Lower lobe of right lung (tissue), 2 donors: ENCODE measurements at regions not wholly inside any gene's neighbourhood (a gene's known extent, or its start where the extent isn't known, plus 50 kb on each side); places are given as distances from the start of the nearest gene placed in this dataset.

ENCODE experiments used
- ATAC-seq, 2 donors: fragments of 200-7000 bp; cut with Tn5 transposase; one replicate each; pipeline ENCODE4 v1.9.1; 2020 to 2022; ENCODE audit warnings: mild to moderate bottlenecking in 2 of 2, moderate library complexity in 2 of 2
- DNase-seq: peaks from one replicate; pipeline ENCODE4 v3.0.0-alpha.2; 2020
- H3K27ac ChIP-seq: fragments of 200-600 bp; one replicate; pipeline ENCODE4 v1.8.0; 2022
- H3K27me3 ChIP-seq: fragments of 200-600 bp; one replicate; pipeline ENCODE4 v1.8.0; 2022; ENCODE audit warnings: low read depth
- H3K36me3 ChIP-seq: fragments of 200-600 bp; one replicate; pipeline ENCODE4 v1.8.0; 2022; ENCODE audit warnings: mild to moderate bottlenecking
- H3K4me1 ChIP-seq: fragments of 200-600 bp; one replicate; pipeline ENCODE4 v1.8.0; 2022
- H3K4me3 ChIP-seq: fragments of 200-600 bp; one replicate; pipeline ENCODE4 v1.8.0; 2022; ENCODE audit warnings: mild to moderate bottlenecking
- H3K9me3 ChIP-seq: fragments of 200-600 bp; one replicate; pipeline ENCODE4 v1.8.0; 2022
- intact Hi-C: fragments of 100-400 bp; cut with DNase I; formaldehyde crosslinking; loops from one replicate; pipeline ENCODE4 v1.11.0; 2022
- TF ChIP-seq, protein P1 (sequence below): fragments of 200-600 bp; IDR thresholded peaks from one replicate; pipeline ENCODE4 v1.8.0; 2022; ENCODE audit warnings: antibody characterized with exemption, mild to moderate bottlenecking
- donor health status: DM: no; HTN: yes; CAD: no; lungs with severe emphysema.

DNA sequence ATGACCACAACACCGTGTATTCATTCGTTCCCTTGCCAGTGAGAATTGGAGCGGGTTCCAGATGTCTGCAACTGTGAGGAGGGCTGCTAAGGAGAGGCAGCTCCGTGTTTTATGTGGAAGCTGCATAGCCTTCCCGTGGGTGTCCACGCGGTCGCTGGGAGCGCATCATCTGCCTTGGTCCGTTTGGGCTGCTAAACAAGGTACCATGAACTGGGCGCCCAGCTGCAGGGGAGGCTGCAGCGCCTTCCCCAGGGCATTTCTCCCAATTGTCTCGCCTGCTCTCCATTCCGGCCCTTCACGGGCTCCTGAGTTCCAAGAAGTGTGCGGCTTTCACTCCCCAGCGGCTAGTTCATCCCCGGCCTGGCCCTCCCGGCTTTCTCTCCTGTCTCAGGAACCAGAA lies 1446.4 kb downstream of the TBC1D22A start:
- TF ChIP-seq, protein P1, sequence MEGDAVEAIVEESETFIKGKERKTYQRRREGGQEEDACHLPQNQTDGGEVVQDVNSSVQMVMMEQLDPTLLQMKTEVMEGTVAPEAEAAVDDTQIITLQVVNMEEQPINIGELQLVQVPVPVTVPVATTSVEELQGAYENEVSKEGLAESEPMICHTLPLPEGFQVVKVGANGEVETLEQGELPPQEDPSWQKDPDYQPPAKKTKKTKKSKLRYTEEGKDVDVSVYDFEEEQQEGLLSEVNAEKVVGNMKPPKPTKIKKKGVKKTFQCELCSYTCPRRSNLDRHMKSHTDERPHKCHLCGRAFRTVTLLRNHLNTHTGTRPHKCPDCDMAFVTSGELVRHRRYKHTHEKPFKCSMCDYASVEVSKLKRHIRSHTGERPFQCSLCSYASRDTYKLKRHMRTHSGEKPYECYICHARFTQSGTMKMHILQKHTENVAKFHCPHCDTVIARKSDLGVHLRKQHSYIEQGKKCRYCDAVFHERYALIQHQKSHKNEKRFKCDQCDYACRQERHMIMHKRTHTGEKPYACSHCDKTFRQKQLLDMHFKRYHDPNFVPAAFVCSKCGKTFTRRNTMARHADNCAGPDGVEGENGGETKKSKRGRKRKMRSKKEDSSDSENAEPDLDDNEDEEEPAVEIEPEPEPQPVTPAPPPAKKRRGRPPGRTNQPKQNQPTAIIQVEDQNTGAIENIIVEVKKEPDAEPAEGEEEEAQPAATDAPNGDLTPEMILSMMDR, result no peak
- intact Hi-C loops, result no loop called here

DNA sequence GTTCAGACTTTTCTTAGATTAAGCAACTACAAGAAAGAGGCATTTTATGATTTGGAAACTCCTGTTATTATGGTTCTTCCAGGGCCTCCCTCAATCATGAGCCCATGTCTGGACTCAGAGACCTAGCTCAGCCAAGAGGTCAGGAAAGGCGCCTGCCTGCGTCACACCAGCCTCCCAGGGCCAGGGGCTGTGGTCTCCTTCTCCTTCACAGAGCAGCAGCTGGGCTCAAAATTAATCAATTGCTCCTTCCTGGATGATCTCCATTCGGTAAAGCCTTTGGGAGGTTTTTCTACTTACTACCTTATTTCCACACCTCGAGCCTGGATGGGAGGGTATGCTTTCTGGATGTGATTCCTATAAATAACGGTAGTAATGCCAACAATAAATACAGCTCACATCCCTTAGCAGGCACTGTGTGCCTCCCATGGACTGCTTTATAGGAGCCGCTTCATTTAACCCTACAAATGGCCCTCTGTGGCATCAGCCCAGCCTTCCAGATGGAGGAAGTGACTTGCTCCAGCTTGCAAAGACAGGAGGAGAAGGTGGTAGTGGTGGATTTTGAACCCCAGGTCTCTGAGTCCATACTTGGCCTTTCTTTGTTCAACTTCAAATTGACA lies 1445.6 kb downstream of the TBC1D22A start:
- Histone ChIP-seq H3K36me3 (no peaks in the 10 kb centered on the region), H3K9me3 (no peaks in the 10 kb centered on the region), H3K27me3 (peaks cover 5% of the 10 kb centered on the region), H3K27ac (no peak overlapping the region), H3K4me3 (no peak overlapping the region), H3K4me1 (no peaks in the 10 kb centered on the region)
- DNase-seq, result no peak
- intact Hi-C loops, result no loop called here
- no peak for ATAC-seq
- TF ChIP-seq, protein P1, result no peak

More for the DNA sequence above, 1446.4 kb downstream of the TBC1D22A start:
- DNase-seq (no peak), ATAC-seq (no peak)
- Histone ChIP-seq H3K27me3 (peaks cover 5% of the 10 kb centered on the region), H3K36me3 (no peaks in the 10 kb centered on the region), H3K4me1 (no peaks in the 10 kb centered on the region), H3K4me3 (no peak overlapping the region), H3K9me3 (no peaks in the 10 kb centered on the region), H3K27ac (no peak overlapping the region)

DNA sequence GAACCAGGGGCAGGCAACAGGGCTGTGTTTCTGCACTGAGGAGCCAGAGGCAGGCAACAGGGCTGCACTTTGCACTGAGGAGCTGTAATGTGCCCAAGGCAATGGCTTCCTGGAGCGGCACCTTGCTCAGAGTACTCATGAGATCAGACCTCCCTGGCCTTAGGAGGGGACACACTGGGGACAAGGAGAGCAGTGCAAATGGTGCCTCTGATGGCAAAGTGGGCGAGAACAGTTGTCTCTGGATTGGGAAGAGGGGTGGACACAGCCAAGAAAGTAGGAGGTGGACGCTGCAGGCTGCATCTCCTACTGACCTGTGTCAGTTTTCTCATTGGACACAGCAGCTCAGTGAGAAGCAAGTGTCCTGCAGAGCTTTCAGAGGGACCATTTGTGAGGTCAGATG lies 1443.3 kb downstream of the TBC1D22A start:
- Histone ChIP-seq H3K4me1 (no peaks in the 10 kb centered on the region), H3K9me3 (no peaks in the 10 kb centered on the region), H3K36me3 (no peaks in the 10 kb centered on the region), H3K27ac (no peak overlapping the region), H3K4me3 (no peak overlapping the region), H3K27me3 (peaks cover 4% of the 10 kb centered on the region)
- no peak for DNase-seq
- intact Hi-C loops, result no loop called here
- ATAC-seq, result no peak
- TF ChIP-seq, protein P1, result no peak

DNA sequence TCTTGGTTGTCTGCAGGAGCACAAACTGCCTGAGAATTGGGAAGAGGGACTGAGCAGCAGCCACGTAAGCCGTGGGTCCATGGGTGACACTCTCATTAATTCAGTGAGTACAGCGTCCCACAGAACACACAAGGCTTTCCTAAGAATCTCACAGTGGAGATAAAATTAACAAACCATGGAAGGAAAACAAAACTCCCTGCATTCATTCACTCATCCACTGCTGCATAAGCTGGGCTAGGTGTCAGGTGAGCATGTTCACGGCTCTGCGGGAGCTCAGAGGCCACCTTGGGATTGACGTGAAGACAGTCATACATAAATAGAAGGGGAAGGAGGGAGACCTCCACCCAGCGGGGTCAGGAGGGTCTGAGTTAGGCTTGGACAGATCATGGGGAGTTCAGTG lies 1442.7 kb downstream of the TBC1D22A start:
- no peak for ATAC-seq
- Histone ChIP-seq H3K36me3 (no peaks in the 10 kb centered on the region), H3K4me1 (no peaks in the 10 kb centered on the region), H3K9me3 (no peaks in the 10 kb centered on the region), H3K4me3 (no peak overlapping the region), H3K27ac (no peak overlapping the region), H3K27me3 (no peaks in the 10 kb centered on the region)
- intact Hi-C loops, result no loop called here
- no peak for DNase-seq
- TF ChIP-seq, protein P1, result no peak

DNA sequence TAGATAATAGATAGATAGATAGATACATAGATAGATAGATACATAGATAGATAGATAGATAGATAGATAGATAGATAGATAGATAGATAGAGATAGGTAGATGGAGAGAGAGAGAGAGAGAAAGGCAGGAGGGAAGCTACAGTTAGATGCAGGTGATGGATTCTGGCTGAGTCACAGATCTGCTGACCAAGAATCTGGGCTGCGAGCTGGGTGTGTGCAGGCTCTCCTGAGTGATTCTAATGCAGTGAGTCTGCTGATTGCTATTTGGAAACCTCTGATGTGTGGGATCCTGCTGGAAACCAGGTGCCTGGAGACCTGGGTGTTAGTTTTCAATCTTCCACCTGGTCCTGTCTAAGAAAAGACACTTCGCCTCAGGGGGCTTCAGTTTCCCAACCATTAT lies 1441.8 kb downstream of the TBC1D22A start:
- H3K4me3 ChIP-seq, result no peak overlapping the region
- no peaks in the 10 kb centered on the region for H3K27me3 ChIP-seq
- TF ChIP-seq, protein P1, result no peak
- H3K9me3 ChIP-seq, result no peaks in the 10 kb centered on the region
- no peak for ATAC-seq
- no peak for DNase-seq
- no peak overlapping the region for H3K27ac ChIP-seq
- no peaks in the 10 kb centered on the region for H3K4me1 ChIP-seq
- H3K36me3 ChIP-seq, result no peaks in the 10 kb centered on the region
- intact Hi-C loops, result no loop called here

DNA sequence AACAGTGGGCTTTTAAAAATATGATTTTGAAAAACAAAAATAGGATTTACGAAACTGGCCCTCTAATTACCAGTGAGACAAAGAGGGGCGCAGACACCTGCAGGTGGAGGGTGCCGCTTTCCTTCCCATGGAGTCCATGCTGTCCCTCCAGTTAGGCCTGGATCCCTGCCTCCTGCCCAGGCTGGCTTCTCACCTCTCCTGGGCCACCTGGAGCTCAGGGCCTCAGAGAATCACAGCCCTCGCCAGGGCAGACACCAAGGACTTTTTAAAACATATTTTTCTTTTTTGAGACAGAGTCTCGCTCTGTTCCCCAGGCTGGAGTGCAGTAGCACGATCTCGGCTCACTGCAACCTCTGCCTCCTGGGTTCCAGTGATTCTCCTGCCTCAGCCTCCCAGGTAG lies 1437.2 kb downstream of the TBC1D22A start:
- TF ChIP-seq, protein P1, result no peak
- Histone ChIP-seq H3K27me3 (no peaks in the 10 kb centered on the region), H3K4me1 (no peaks in the 10 kb centered on the region), H3K27ac (no peak overlapping the region), H3K36me3 (no peaks in the 10 kb centered on the region), H3K4me3 (no peak overlapping the region), H3K9me3 (no peaks in the 10 kb centered on the region)
- no peak for DNase-seq
- intact Hi-C loops, result no loop called here
- ATAC-seq, result no peak
